ENCODE measurements at regions not wholly inside any gene's neighbourhood (a gene's known extent, or its start where the extent isn't known, plus 50 kb on each side); places are given as distances from the start of the nearest gene placed in this dataset.

DNA sequence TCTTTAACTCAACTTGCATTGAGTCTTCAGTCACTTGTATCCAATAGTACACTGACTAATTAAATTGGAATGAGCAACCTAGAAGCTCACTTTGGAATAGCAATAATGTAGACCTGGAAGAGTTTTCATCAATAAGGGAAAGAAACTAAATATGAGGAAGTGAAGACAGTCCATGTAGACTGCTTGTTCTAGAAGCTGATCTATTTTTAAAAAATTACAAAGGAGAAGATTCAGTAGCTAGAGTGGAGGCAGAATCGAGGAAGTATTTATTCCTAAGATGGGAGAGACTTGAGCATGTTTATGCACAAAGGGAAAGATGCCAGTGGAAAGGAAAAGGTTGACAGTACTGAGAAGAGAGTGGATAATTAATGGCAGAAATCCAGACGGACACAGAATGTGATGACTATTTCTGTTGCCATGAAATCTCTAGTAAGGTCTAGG, 156.3 kb upstream of the PDE3A start:
- peak in 1 of 2 donors; percentile 23 for DNase-seq

DNA sequence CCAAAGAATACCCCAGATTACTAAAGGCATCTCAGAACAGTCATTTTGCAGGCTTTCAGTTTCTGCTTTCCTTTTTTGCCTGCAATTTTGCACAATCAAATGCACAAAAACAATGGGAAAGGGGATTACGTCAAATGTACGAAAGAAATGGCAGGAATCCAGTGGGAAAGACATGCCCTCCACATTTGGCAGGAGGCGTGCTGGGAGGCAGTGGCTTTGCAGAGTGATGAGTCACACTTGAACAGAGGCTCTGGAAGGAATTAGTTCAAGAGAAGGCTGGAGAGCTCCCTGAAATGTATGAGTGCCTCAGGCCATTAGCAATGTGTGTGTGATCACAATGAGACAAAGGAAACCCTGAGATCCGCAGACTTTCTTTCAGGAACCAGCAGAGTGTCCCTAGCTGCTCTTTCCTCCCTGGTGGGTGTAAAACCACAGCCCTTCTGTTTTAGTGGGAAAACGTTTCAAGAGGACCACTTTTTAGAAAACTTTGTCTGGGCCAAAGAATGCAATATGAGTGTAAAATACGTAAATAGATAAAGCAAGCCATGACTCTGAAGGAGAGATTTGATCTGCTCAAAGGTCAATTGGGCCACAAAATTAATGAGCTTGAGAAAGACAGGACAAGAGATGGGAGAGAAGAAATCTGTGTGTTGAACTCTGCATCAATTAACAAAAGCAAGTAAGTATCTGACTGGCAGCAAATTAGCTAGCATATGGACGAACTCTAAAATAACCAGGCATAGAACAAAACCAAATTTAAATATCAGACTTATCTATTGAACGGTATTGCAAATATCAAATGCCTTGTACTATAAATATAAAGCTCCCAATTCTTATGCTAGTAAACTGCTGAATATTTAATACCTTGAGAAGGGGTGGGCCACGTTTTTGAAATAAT, 155.4 kb upstream of the PDE3A start:
- peak; percentile 59 to 78 for DNase-seq

GRCh38 chr12:20213723-20214625, 154.4 kb upstream of the PDE3A start:
- no peak for DNase-seq

GRCh38 chr12:20220339-20220738, 148.0 kb upstream of the PDE3A start:
- DNase-seq, result peak; percentile 49 to 60

DNA sequence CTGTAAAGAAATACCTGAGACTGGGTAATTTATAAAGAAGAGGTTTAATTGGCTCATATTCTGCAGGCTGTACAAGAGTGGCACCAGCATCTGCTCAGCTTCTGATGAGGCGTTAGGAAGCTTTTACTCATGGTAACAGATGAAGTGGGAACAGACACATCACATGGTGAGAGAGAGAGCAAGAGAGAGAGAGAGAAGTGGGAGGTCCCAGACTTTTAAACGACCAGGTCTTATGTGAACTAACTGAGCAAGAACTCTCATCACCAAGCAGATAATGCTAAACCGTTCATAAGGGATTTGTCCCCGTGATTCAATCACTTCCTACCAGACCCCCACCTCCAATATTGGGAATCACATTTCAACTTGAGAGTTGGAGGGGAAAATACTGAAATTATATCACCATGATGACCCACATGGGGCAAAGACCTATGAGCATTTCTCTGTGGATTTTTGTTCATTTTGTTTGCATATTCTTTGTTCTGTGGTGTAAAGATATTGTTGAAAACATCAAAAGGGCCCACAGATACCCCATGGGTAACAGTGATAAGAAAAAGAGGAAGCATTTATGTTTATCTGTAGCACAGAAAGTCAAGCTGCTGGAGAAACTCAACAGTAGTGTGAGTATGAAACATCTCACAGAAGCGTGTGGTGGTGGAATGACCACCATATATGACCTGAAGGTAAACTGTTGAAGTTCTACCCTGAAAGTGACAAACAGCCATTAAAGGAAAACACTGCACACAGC, 135.2 kb upstream of the PDE3A start:
- DNase-seq, result no peak

GRCh38 chr12:20234474-20234873, 133.9 kb upstream of the PDE3A start:
- no peak for DNase-seq

DNA sequence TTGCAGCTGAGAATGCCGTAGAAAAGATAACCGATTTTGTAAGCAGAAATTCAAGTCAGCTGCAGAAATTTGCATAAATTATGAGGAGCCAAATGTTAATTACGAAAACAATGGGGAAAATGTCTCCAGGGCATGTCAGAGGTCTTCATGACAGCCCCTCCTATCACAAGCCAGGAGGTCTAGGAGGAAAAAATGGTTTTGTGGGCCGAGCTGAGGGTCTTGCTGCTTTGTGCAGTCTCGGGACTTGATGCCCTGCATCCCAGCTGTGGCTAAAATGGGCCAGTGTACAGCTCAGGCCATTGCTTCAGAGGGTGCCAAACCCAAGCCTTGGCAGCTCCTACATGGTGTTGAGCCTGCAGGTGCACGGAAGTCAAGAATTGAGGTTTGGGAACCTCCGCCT, 131.2 kb upstream of the PDE3A start:
- no peak for DNase-seq

DNA sequence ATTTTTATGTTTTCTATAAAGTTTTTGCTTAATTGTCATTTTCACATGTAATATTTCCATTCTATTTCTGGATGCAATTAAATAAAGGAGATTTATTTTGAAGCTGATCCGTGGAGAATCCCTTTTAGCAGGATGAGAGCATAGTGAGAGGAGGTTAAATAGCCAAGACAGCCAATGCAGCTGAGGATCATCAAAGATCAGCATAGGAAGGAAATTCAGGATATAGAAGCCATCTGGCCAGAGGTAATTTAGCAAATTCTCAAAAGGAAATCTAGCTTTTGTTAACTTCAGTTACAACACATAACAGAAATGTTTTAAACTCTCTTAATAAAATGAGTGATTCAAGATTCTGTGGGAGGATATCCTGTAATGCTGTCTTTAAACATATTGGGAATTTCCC, 122.8 kb upstream of the PDE3A start:
- DNase-seq, result no peak

- DNase-seq, result no peak
Observed at GRCh38 chr12:20248646-20249045, 119.7 kb upstream of the PDE3A start.

GRCh38 chr12:20250761-20251160, 117.6 kb upstream of the PDE3A start:
- DNase-seq, result no peak

DNA sequence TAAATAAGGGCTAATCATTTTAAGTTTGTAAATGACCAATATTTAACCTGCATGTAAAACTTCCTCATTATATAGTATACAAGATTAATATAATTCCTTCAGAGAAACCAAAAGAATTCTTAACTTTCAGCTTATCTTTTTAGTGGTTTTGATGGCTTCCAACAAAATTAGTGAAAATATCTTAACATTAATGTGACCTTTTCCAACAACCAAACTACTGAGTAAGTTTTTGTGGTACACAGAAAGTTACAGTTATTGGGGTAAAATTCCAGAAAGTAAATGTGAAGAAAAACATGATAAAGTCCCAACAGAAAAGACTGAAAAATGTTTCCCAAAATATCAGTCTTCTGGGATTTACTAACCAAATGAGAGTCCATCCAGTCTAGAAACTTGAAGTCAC, 111.0 kb upstream of the PDE3A start:
- DNase-seq, result no peak

DNA sequence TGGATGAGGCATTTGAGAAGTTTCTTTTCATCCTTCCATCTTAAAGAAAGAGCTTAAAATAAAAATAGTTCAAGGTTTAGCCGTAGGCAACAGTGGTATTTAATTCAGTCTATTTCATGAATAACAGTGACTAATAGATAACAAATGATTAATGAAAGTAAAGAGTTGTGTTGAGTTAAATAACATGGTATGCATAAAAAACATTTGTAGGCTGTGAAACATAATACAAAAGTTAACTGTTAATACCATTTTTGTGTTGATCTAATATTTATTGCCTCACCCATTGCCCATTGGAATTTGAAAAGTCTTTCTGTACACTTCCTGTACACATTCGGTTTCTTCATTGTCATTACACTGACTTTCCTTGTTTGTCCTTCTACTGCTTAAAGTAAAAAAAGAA, 108.6 kb upstream of the PDE3A start:
- DNase-seq, result no peak

DNA sequence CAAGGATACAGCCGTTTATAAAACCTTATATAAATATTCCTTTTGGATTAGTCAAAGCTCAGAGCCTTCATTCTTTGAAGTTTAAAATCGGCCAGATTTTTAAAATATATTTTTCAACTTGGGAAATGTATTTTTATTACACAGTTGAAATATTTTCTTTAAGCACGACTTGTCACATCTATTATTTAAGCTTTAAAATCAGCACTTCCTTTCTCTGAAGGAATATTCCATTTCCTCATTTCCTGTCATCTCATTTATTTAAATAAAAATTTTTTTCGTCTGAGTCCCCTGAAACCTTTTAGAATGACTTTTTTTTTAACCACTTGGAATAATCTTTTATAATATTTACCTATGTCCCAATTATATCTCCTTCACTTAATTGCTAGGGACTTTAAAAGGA, 107.5 kb upstream of the PDE3A start:
- no peak for DNase-seq

GRCh38 chr12:20262119-20262518, 106.2 kb upstream of the PDE3A start:
- DNase-seq, result no peak

GRCh38 chr12:20264026-20264425, 104.3 kb upstream of the PDE3A start:
- DNase-seq, result no peak

DNA sequence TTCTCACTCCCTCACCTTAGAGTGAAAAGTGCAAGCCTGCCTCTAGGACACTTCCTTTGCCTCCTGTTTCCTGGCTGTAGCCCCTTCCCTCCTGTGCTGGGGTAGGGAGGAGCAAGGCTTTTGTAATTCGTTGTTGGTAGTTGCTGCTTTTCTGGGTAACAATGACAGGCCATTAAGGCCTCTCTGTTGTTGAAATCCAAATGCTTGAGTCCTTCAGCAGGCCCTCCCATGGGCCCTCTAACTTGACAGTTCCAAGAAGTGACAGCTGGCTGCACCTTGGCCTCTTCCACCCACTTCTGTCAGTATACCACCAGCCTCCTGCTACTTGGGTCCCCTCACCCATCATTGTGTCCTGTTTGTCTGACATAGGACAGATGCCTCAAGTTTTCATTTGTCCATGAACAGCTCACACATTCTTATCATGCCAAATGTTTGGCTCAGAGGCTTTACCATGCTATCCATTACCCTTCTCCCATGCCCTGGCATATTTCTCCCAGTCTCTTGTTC, 103.7 kb upstream of the PDE3A start:
- no peak for DNase-seq

DNA sequence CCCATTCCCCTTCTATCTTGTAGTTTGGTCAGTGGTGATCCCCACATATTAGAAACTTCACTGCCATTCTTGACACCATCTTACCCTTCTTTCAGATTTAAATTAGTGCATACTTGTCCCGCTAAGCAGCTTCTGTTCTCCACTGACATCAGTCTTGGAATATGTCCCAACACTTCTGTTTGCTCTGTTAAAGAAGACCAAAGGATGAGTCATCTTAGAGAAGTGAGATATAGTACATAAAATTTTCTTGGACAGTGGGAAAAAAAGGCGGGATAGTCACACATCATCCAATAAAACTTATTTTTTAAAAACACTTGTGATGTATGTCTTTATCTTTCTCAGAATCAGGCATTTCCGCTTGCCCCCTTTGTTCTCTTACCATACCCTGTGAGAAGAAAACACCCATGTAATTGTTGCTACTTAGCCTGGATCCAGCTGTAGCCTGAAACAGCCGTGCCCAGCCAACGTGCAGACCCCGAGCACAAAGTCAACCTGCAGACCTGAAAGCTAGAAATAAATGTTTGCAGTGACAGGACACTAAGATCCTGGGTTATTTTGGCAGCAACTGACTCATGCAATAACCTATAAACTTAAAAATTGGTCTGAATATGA, 100.1 kb upstream of the PDE3A start:
- peak in 1 of 2 donors; percentile 21 for DNase-seq

DNA sequence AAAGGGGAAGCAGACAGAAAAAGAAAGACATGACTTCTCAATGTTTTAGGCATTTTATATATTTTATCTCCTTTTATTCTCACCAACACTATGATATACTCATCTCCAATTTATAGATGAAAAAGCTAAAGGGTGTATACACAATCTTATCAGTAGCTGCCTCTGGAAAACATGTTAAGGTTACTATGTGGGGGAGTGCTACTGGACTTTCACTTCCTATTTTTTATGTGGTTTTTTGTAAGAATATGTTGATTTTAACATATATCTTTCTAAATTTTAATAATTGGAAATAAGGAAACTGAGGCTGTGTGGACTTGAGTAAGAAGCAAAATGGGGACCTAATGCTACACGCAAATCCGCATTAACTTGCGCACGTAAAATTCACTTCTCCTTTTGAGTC, 99.6 kb upstream of the PDE3A start:
- no peak for DNase-seq

GRCh38 chr12:20269337-20270067, 98.8 kb upstream of the PDE3A start:
- DNase-seq, result no peak

- DNase-seq, result no peak
Observed at GRCh38 chr12:20270557-20270956, 97.8 kb upstream of the PDE3A start.

DNA sequence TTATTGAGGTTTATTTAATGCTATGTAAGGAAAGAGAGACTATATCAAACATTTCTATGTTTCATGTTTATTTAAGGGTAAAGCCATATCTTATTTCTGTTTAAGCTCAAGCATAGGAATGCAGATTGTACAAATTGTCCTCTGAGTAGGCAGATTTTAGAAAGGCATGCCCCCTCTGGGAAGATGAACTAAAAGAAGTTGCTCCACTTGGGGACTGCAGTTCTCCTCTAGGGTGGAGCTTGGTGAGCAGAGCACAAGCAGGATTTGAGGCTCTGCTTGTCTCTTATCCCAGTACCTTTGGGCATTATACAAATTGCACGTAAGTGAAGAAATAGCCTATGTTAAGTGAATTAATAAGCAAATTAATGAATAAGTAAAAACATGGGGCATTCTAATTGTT, 96.2 kb upstream of the PDE3A start:
- DNase-seq, result no peak

All from inflammatory macrophage (primary cell).